HG02763 (cell line): ENCODE measurements at regions not wholly inside any gene's neighbourhood (a gene's known extent, or its start where the extent isn't known, plus 50 kb on each side); places are given as distances from the start of the nearest gene placed in this dataset.

ENCODE experiments used
- ATAC-seq: cut with Tn5 transposase; IDR thresholded peaks from one replicate; pipeline ENCODE4 v1.9.1; 2021; ENCODE audit warnings: mild to moderate bottlenecking, moderate library complexity; ENCODE audit not compliant: unreplicated experiment

DNA sequence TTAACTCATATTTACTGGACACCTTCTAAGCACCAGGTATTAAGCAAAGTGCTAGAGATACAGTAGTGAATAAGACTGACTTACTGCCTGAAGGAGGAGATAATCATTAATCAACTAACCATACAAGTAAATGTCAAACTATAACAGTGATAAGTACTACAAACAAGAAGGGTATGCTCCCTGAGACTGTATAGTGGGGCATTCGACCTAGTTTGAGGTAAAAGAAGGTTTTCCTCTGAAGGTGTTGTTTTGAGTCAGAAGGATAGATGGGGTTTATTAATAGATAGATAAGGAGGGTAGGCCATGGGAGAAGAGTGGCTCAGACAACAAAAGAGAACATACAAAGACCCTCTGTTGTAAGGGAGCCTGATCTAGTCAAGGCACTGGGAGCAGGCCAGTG, 105.4 kb downstream of the DDIT4L start:
- no peak for ATAC-seq

DNA sequence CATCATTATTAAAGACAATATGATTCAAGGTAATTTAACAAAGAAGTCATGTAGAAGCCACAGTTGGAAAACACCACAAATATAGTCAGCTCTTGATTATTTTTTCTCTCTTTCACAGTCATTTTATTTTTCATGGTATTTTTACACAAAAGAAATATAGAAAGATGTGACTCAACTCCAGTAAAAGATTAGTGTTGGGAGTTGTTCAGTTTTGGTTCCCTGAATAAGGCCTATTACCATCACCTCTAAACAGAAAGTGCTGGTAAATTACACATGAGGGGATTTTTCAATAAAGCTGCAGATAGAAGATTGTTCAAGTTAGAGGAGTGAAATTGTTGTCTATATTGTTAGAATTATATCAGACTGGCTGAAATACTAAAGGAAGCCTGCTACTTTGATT, 107.0 kb downstream of the DDIT4L start:
- no peak for ATAC-seq

DNA sequence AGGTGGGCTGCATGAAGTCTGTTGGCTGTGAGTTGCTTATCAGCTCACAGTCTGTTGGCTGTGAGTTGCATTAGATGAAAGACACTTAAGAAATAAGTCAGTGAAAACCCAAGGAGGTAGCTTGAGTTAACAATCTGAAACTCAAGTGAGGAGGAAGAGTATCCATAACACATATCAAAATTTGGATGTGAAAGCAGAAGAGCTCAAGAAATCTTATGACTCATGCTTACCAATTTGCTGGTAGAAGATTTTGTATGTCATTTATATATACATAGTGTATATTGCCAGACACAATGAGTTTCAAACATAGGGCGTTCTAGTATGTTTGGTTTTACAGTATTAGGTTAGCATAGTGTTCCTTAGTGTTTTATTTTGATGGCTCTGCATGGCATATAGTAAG, 107.4 kb downstream of the DDIT4L start:
- no peak for ATAC-seq

DNA sequence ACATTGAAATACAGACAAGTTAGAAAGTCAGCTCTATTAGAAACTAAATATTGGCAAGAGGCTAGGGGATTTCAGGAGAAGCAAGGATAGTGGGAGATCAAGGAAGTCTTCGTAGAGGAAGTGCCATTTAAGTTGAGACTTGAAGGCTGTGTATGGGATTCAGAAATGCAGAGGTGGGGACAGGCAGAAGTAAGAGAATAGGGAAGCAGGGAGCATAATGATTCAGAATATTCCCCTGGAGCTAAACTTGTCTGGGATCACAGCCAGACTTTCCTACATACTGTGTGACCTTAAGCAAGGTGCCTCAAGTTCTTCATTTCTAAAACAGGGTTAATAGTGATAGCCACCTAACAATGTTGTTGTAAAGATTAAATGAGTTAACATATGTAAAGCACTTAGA, 108.8 kb downstream of the DDIT4L start:
- no peak for ATAC-seq

DNA sequence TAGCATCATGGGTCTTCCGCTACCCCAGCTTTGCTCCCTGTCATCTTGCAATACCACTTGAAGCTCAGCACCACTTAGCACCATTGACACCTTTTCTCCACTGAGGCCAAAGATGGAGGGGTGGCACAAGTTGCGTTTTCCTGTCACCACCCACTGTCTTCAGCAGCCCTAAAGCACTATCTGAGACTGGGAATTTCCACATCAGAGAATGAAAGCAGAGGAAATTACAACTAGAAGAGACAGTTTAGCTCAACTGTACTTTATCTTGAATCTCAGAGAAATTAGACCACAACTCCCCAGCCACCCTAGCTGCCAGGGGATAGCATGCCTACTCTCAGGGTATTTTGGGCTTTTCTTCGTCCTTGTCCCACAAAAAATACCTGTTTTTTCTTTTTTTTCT, 111.0 kb downstream of the DDIT4L start:
- ATAC-seq, result no peak

DNA sequence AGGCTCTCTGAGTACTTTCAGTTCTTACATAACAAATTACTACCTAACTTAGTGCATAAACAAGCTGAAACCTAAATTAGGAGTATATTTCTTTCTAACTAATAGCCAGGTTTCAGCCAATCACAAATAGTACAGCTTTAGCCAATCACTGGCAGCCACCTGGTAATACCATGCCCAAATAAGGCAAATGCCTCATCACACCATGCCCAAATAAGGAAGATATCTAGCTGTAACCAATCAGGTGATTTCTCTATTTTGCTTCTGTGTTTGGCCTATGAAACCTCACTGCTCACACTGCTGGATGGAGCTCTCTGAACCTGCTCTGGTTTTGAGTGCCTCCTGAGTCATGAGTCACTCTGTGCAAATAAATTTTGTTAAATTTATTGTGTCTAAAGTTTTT, 113.5 kb downstream of the DDIT4L start:
- no peak for ATAC-seq

DNA sequence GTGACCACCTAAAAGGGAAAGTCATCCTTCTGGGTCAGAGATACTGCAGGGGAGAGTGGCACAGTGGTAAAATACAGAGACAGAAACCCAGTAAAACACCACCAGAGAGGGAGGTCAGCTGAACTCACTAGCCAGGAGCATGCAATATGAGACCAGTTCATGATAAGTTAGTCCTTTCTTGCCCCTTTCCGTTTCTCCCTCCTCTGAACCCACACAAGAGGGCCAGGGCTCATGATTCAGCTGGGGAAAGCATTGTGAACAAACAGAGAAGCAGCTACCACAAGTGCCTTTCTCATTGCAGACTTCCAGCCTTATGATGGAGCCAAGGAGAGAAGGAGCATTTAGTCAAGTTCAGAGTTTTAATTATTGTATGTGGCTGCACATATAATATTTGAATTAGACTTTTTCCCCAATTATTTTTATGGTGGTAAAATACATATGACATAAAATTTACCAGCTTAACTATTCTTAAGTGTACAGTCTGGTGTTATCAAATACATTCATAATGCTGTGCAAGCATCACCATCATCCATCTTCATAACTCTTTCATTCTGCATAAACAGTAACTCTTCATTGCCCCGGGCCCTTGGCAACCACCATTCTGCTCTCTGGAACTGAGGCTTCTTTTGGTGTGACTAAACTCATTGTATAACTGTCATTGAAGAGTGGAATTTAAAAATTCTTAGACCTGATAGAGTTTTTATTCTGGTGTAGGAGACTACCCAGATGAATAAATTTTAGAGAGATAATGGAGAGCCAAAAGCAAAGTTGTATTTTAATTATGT, 114.6 kb downstream of the DDIT4L start:
- no peak for ATAC-seq

DNA sequence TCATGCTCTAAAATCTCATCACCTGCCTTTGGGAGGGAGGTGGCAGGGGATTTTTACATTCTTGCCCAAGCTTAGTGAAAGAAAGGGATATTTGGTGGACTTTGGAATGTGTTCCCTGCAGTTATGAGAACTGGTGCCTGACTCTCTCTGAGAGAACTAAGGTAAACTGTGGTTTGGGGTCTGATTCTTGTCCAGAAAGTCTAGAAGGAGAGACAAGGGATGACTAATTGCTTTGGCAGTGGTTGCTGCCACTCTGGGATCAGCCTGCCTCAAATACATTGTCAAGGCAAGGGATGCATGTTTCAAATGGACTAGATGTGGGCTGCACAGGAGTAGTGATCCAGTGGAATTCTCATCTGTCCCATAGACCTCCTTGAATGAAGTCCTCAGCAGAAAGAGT, 115.2 kb downstream of the DDIT4L start:
- no peak for ATAC-seq

DNA sequence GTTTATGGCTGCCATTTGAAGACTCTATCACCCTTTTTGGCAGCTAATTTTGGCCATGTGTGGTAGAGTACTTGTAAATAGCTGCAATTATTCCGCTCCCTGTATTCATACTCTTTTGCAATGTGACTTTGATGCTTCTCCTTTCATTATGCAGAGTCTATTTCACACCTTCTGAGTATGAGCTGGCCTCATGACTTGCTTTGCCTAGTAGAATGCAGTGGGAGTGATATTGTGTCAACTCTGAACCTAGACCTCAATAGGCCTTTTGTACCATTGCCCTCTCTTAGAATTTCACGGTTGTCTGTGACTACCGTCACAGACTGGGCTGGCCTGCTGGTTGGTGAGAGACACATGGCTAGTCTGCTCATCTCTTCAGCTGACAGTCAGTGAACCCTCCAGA, 118.8 kb downstream of the DDIT4L start:
- ATAC-seq, result no peak

DNA sequence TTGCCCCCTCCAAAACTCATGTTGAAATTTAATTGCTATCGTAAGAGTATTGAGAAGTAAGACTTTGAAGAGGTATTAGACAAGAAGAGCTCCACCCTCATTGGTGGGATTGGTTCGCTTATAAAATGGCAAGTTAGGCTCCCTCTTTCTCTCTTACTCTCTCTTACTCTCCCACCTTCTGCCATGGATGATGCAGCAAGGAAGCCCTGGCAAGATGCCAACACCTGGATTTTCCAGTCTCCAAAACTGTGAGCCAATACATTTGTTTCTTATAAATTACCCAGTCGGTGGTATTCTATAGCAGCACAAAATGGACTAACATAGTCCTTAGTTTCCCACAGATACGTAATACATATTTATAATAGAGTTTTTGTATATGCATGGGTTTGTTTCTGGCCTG, 119.4 kb downstream of the DDIT4L start:
- ATAC-seq, result no peak

DNA sequence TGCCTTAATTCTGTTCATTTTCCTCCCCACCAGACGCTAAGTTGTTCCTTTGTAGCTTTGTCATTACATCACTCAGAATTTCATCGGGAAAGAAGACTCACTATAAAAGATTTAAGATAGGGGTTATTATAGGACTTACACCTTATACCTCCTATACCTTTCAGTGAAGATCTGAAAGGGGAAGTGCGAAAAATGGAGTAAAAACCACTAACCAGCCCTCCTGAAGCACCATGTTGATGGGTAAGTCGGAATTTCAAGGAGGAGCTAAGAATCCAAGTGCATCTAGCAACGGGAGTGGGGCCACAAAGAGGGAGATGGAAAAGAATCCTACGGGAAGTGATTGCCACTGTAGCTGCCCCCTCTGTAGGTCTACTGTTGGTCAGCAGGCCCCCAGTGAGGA, 119.1 kb upstream of the H2AZ1 start:
- ATAC-seq, result no peak

DNA sequence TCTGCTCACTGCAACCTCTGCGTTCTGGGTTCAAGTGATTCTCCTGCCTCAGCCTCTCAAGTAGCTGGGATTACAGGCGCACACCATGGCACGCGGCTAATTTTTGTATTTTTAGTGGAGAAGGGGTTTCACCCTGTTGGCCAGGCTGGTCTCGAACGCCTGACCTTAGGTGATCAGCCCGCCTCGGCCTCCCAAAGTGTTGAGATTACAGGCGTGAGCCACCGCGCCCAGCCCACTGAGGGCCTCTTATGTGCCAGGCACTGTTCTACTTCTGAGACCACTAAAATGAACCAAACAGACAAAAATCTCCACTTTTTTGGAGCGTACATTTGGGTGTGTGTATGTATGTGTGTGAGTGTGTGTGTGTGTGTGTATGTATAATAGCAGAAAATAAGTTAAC, 117.2 kb upstream of the H2AZ1 start:
- ATAC-seq, result no peak

DNA sequence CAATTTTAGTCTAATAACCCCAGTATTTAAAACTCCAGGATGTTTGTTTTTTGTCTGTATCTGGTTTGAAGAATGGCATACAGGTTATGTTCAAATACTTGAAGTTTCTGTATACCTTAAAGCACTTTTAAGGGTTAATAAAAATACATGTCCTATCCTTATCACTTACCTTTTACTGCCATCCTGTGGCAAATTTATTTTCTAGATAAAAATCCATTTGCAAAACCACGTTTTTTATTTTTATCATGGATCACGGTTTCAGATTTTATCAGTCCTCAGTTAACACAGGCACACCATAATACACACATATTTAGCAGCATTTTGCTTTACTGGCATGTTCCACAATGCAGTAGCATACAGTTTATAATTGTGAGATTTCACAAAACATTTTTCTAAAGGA, 113.3 kb upstream of the H2AZ1 start:
- no peak for ATAC-seq

DNA sequence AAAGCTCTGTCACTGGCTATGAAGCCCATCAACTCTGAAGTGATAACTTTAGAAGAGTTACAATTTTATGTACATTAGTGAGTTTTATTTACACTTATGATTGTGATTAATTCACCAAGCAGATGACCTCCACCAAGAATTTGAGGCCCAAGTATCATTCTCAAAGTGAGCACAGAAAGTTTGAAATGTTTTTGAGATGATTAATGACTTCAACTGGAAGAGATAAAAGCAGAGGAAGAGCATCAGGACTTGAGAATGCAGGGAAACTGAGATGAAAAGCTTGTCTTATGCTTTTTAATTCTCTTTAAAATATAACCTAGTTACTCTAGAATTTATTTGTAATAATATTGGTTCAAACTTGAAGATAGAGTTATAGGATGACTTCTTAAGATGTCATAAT, 112.8 kb upstream of the H2AZ1 start:
- ATAC-seq, result no peak

DNA sequence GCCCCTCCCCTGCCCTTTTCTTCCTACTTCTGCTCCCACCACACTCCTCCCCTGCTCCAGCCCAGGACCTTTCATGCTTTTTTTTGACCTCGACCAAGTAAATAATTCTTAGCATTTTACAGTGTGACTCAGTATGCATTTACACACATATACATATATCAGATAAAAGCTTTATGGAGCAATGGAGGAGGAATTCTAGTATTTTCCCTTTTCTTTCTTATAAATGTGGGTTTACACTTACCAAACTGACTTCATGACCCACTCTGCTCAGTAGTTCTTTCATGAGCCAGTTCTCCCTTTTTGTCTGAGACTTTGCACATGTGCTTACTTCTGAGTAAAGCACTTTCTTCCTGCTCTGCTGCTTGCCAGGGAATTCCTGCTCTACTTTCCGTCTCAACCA, 111.8 kb upstream of the H2AZ1 start:
- ATAC-seq, result no peak

DNA sequence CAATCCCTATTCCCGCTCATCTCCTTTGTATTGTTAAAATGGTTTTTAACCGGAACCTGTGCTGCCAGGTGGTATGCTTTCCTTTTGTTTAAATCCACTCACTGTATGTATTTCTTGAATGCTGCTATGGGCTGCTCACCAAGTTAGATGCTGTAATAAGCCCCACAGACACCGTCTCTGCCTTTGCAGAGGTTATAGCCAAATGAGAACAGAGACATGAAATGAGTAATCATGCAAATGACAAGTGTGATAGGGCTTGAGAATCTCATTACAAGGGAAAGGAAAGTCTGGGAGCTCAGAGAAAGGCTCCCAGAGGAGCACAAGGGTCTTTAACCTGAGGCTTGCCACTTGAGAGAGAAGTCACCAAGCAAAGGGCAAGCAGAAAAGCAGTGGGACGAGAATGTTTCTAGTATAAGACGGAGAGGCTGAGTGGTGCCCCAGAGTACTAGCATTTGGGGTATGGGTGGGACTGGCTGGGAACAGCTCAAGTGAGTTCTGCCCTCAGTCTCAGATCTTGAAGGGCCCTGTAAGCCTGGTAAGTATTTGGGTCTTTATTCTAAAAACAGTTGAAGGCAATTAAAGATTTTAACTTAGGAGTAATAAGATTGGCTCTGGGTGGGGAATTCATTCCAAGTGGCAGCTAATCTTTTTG, 110.8 kb upstream of the H2AZ1 start:
- no peak for ATAC-seq

DNA sequence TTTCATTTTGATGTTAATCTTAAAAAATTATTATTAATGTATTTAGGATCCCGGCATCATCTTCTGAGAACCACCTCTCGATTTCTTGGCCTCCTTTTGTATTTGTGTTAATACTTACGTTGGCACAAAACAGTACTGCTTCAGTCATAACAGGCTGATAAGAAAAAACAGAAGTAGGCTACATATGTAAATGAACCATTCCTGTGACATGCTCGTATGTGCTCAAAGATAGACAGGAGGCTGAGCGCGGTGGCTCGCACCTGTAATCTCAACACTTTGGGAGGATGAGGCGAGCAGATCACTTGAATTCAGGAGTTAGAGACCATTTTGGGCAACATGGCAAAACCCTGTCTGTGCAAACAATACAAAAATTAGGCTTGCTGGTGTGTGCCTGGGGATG, 109.4 kb upstream of the H2AZ1 start:
- ATAC-seq, result no peak

DNA sequence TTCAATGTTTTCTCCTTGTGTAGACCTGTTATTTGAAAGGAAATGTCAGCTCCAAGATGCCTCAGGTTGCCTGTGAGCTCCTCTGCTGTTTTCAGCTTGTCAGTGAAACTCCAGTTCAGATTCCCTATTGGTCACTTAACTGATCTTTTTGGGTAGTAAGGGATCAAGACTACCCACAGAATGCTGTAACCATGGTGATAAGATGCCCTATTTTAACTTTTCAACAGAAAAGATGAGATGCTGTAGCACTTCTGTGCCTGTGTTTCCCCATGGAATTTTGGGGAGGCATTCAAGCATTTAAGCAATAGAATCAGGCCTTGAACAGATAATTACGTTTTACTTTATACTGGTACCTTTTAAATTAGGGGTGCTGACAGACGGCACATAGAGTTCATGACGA, 106.6 kb upstream of the H2AZ1 start:
- no peak for ATAC-seq

DNA sequence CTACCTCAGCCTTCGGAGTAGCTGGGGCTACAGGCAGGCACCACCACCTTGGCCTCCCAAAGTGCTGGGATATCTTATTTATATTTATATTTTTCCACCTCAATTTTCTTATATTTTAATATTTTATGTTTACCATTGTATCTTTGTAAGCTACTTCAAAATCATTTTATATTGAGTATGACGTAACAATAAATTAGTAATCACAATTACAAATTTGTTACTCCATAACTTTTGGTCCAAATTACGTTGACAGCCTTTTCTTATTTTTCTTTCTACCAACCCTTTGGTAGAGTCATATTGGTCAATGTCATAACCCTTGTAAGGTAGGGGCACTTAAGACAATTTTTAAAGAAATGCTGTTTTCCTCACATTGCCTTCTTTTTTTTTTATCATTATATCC, 104.0 kb upstream of the H2AZ1 start:
- no peak for ATAC-seq

DNA sequence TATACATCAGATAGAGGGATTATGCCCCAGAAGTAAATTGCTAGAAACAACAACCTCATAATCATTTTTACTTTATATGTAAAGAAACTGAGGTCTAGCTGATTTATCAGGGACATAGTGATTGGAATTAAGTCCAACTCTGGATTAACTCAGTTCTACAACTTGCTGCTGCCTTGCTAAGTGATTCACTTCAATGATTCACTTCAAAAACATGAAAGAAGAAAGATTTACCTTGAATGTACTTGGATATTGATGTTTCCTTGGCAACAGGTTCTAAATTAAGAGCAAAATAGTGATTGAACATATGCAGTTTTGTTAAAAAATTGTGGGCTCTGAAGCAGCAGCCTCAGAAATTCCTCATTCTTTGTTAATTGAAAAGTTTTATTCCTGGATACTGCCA, 99.8 kb upstream of the H2AZ1 start:
- ATAC-seq, result no peak

DNA sequence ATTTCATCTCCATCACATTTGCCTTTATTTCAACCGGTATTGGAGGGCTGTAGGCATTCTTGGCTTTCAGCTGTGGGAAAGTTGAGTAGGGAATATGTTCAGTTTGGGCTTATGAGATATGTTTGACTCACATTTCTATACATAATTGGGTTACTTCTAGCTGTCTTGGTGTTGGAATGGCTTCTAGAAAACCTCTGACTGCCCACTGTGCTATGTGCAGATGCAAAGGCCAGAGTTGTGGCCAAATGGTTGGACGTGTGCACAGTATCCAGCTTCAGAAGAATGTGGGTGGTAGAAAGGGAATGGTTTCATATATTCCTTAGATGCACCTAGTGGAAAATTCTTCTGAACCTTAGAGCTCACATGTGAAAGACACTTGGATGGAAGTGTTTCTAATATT, 92.6 kb upstream of the H2AZ1 start:
- ATAC-seq, result no peak

DNA sequence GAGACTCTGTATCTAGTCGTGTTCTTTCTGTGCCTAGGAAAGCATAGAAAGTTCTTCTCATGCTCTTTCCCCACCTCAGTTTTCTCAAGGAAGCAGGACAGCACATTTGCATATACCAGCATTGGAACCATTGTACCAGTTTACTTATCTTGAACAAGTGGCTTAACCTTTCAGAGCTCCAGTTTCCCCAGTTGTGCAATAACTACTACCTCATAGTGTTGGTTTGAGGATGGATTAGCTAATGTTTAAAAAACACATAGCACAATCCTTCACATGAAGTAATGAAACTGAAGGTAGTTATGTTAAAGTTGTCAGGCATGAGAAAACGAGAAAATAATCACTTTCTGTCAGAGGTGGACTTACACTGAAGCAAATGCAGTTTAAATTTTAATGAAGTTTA, 92.2 kb upstream of the H2AZ1 start:
- ATAC-seq, result no peak

DNA sequence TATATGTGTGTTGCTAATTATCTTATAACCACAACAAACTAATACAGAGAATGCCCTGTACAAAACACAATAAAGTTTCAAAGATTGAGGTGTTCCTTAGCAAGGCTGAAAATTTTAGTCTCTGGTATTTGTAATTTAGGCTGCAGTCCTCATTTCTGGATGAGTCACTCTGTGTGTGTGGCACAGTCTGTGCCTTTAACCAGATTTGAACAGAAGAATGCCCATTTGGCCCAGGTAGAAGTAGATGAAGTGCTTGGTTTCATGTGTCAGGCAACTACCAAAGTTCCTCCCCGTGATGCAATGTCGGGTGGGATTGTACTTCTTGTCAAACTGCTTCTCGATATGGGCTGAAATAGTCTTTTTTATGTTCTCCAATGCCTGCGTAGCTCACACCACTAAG, 91.6 kb upstream of the H2AZ1 start:
- no peak for ATAC-seq
